ENCODE measurements at regions not wholly inside any gene's neighbourhood (a gene's known extent, or its start where the extent isn't known, plus 50 kb on each side); places are given as distances from the start of the nearest gene placed in this dataset.
"Not testable (repeated sequence)": the region's sequence is repeated elsewhere in the genome, so short reads cannot be mapped to it uniquely, and the experiment has no call there.

GRCh38 chr17:77840513-77841165, 117.9 kb upstream of the TNRC6C start:
- H3K4me3 Mint-ChIP-seq = no peak overlapping the region
- H3K27ac Mint-ChIP-seq = no peak overlapping the region
- peaks cover 4% of the 10 kb centered on the region for H3K36me3 Mint-ChIP-seq (ENCODE audit: low read depth)
- intact Hi-C loops (cut with micrococcal nuclease) = loop anchor here (10.0 kb wide), 1 partner anchor 206 kb away; no protein-coding TSS in a partner anchor
- DNase-seq = no peak
- peaks cover 48% of the 10 kb centered on the region for H3K4me1 Mint-ChIP-seq
- H3K27me3 Mint-ChIP-seq = peaks cover 14% of the 10 kb centered on the region
- peaks cover 7% of the 10 kb centered on the region for H3K9me3 Mint-ChIP-seq

GRCh38 chr17:77841742-77842527, 116.6 kb upstream of the TNRC6C start:
- Mint-ChIP-seq H3K4me1 (peaks cover 49% of the 10 kb centered on the region), H3K27me3 (peaks cover 15% of the 10 kb centered on the region), H3K36me3 (ENCODE audit: low read depth) (peaks cover 1% of the 10 kb centered on the region)

GRCh38 chr17:77842528-77843147, 115.9 kb upstream of the TNRC6C start:
- H3K36me3 Mint-ChIP-seq (ENCODE audit: low read depth) = peaks cover 1% of the 10 kb centered on the region
- H3K27me3 Mint-ChIP-seq = peaks cover 15% of the 10 kb centered on the region
- intact Hi-C loops (cut with micrococcal nuclease) = loop anchor here (1.0 to 10.0 kb wide), 4 partner anchors 8 to 208 kb away; partner anchors contain the start of gene TNRC6C
- DNase-seq = no peak
- peak overlapping the region; percentile 89 for H3K27ac Mint-ChIP-seq
- H3K4me3 Mint-ChIP-seq = peak overlapping the region; percentile 3
- peaks cover 45% of the 10 kb centered on the region for H3K4me1 Mint-ChIP-seq
- peaks cover 4% of the 10 kb centered on the region for H3K9me3 Mint-ChIP-seq

More at GRCh38 chr17:77841742-77842527, 116.6 kb upstream of the TNRC6C start:
- H3K9me3 Mint-ChIP-seq = peaks cover 4% of the 10 kb centered on the region
- no peak for DNase-seq
- peak overlapping the region; percentile 25 for H3K27ac Mint-ChIP-seq
- no peak overlapping the region for H3K4me3 Mint-ChIP-seq
- intact Hi-C loops (cut with micrococcal nuclease) = loop anchor here (2.0 to 10.0 kb wide), 2 partner anchors 117 to 207 kb away; partner anchors contain the start of gene TNRC6C

- not testable (repeated sequence) for H3K36me3 Mint-ChIP-seq (ENCODE audit: low read depth); H3K9me3 Mint-ChIP-seq
- Mint-ChIP-seq H3K4me1 (peaks cover 45% of the 10 kb centered on the region), H3K27me3 (peaks cover 13% of the 10 kb centered on the region), H3K4me3 (peak overlapping the region; percentile 76), H3K27ac (peak overlapping the region; percentile 89)
- intact Hi-C loops (cut with micrococcal nuclease) = loop anchor here (1.0 to 10.0 kb wide), 4 partner anchors 9 to 209 kb away; partner anchors contain the start of gene TNRC6C
- DNase-seq = peak; percentile 90
Observed at GRCh38 chr17:77843255-77843895, 115.1 kb upstream of the TNRC6C start.

- H3K27ac Mint-ChIP-seq = peak overlapping the region; percentile 89
- peak overlapping the region; percentile 76 for H3K4me3 Mint-ChIP-seq
- intact Hi-C loops (cut with micrococcal nuclease) = loop anchor here (1.0 to 10.0 kb wide), 4 partner anchors 10 to 209 kb away; partner anchors contain the start of gene TNRC6C
- H3K36me3 Mint-ChIP-seq (ENCODE audit: low read depth) = no peaks in the 10 kb centered on the region
- H3K27me3 Mint-ChIP-seq = peaks cover 10% of the 10 kb centered on the region
- H3K4me1 Mint-ChIP-seq = peaks cover 45% of the 10 kb centered on the region
- no peaks in the 10 kb centered on the region for H3K9me3 Mint-ChIP-seq
- no peak for DNase-seq
Observed at GRCh38 chr17:77843896-77844295, 114.6 kb upstream of the TNRC6C start.

- Mint-ChIP-seq H3K27me3 (peaks cover 7% of the 10 kb centered on the region), H3K4me3 (no peak overlapping the region), H3K27ac (no peak overlapping the region), H3K9me3 (no peaks in the 10 kb centered on the region), H3K4me1 (peaks cover 45% of the 10 kb centered on the region), H3K36me3 (ENCODE audit: low read depth) (no peaks in the 10 kb centered on the region)
- intact Hi-C loops (cut with micrococcal nuclease) = loop anchor here (10.0 kb wide), 1 partner anchor 210 kb away; no protein-coding TSS in a partner anchor
- DNase-seq = no peak
Observed at GRCh38 chr17:77844681-77845080, 113.8 kb upstream of the TNRC6C start.

GRCh38 chr17:77845541-77846225, 112.8 kb upstream of the TNRC6C start:
- no peak for DNase-seq
- Mint-ChIP-seq H3K4me3 (no peak overlapping the region), H3K27ac (no peak overlapping the region), H3K4me1 (peaks cover 45% of the 10 kb centered on the region), H3K9me3 (no peaks in the 10 kb centered on the region), H3K27me3 (peaks cover 7% of the 10 kb centered on the region), H3K36me3 (ENCODE audit: low read depth) (no peaks in the 10 kb centered on the region)
- intact Hi-C loops (cut with micrococcal nuclease) = loop anchor here (10.0 kb wide), 1 partner anchor 211 kb away; no protein-coding TSS in a partner anchor

GRCh38 chr17:77846531-77847085, 111.9 kb upstream of the TNRC6C start:
- no peaks in the 10 kb centered on the region for H3K36me3 Mint-ChIP-seq (ENCODE audit: low read depth)
- peaks cover 4% of the 10 kb centered on the region for H3K27me3 Mint-ChIP-seq
- intact Hi-C loops (cut with micrococcal nuclease) = loop anchor here (10.0 kb wide), 1 partner anchor 212 kb away; no protein-coding TSS in a partner anchor
- H3K4me3 Mint-ChIP-seq = no peak overlapping the region
- no peak overlapping the region for H3K27ac Mint-ChIP-seq
- H3K9me3 Mint-ChIP-seq = no peaks in the 10 kb centered on the region
- DNase-seq = peak; percentile 66
- peaks cover 41% of the 10 kb centered on the region for H3K4me1 Mint-ChIP-seq

GRCh38 chr17:77847221-77848085, 111.0 kb upstream of the TNRC6C start:
- H3K27ac Mint-ChIP-seq = no peak overlapping the region
- DNase-seq = no peak
- peaks cover 4% of the 10 kb centered on the region for H3K27me3 Mint-ChIP-seq
- H3K4me3 Mint-ChIP-seq = no peak overlapping the region
- H3K36me3 Mint-ChIP-seq (ENCODE audit: low read depth) = no peaks in the 10 kb centered on the region
- H3K9me3 Mint-ChIP-seq = no peaks in the 10 kb centered on the region
- H3K4me1 Mint-ChIP-seq = peaks cover 32% of the 10 kb centered on the region
- intact Hi-C loops (cut with micrococcal nuclease) = loop anchor here (10.0 kb wide), 1 partner anchor 213 kb away; no protein-coding TSS in a partner anchor

- Mint-ChIP-seq H3K27me3 (peaks cover 4% of the 10 kb centered on the region), H3K9me3 (no peaks in the 10 kb centered on the region), H3K36me3 (ENCODE audit: low read depth) (no peaks in the 10 kb centered on the region), H3K4me3 (no peak overlapping the region), H3K27ac (no peak overlapping the region), H3K4me1 (peaks cover 24% of the 10 kb centered on the region)
- intact Hi-C loops (cut with micrococcal nuclease) = loop anchor here (10.0 kb wide), 1 partner anchor 213 kb away; no protein-coding TSS in a partner anchor
- no peak for DNase-seq
Observed at GRCh38 chr17:77848257-77848656, 110.2 kb upstream of the TNRC6C start.

- H3K27me3 Mint-ChIP-seq = peaks cover 4% of the 10 kb centered on the region
- no peaks in the 10 kb centered on the region for H3K36me3 Mint-ChIP-seq (ENCODE audit: low read depth)
- no peak for DNase-seq
- H3K4me3 Mint-ChIP-seq = no peak overlapping the region
- intact Hi-C loops (cut with micrococcal nuclease) = loop anchor here (10.0 kb wide), 1 partner anchor 214 kb away; no protein-coding TSS in a partner anchor
- no peak overlapping the region for H3K27ac Mint-ChIP-seq
- H3K4me1 Mint-ChIP-seq = peaks cover 16% of the 10 kb centered on the region
- no peaks in the 10 kb centered on the region for H3K9me3 Mint-ChIP-seq
Observed at GRCh38 chr17:77849239-77849638, 109.3 kb upstream of the TNRC6C start.

GRCh38 chr17:77851921-77852320, 106.6 kb upstream of the TNRC6C start:
- no peaks in the 10 kb centered on the region for H3K36me3 Mint-ChIP-seq (ENCODE audit: low read depth)
- peaks cover 3% of the 10 kb centered on the region for H3K27me3 Mint-ChIP-seq
- intact Hi-C loops (cut with micrococcal nuclease) = no loop called here
- H3K27ac Mint-ChIP-seq = no peak overlapping the region
- H3K4me1 Mint-ChIP-seq = peaks cover 3% of the 10 kb centered on the region
- DNase-seq = no peak
- H3K4me3 Mint-ChIP-seq = no peak overlapping the region
- no peaks in the 10 kb centered on the region for H3K9me3 Mint-ChIP-seq

Data from activated CD4-positive, alpha-beta T cell treated with anti-CD3 and anti-CD28 coated beads, Interleukin-2, amount 10 ng/mL, durations not matched to agents 24 days and 14 days (primary cell).